Lower lobe of right lung (tissue), 2 donors: ENCODE measurements at regions not wholly inside any gene's neighbourhood (a gene's known extent, or its start where the extent isn't known, plus 50 kb on each side); places are given as distances from the start of the nearest gene placed in this dataset.
A peak's percentile ranks its signal among the peaks of the same experiment; 100 is the strongest.
"Not testable (repeated sequence)": the region's sequence is repeated elsewhere in the genome, so short reads cannot be mapped to it uniquely, and the experiment has no call there.

Source experiments
- ATAC-seq, 2 donors: fragments of 200-7000 bp; cut with Tn5 transposase; one replicate each; pipeline ENCODE4 v1.9.1; 2020 to 2022; ENCODE audit warnings: mild to moderate bottlenecking in 2 of 2, moderate library complexity in 2 of 2
- DNase-seq: peaks from one replicate; pipeline ENCODE4 v3.0.0-alpha.2; 2020
- H3K27ac ChIP-seq: fragments of 200-600 bp; one replicate; pipeline ENCODE4 v1.8.0; 2022
- H3K27me3 ChIP-seq: fragments of 200-600 bp; one replicate; pipeline ENCODE4 v1.8.0; 2022; ENCODE audit warnings: low read depth
- H3K36me3 ChIP-seq: fragments of 200-600 bp; one replicate; pipeline ENCODE4 v1.8.0; 2022; ENCODE audit warnings: mild to moderate bottlenecking
- H3K4me1 ChIP-seq: fragments of 200-600 bp; one replicate; pipeline ENCODE4 v1.8.0; 2022
- H3K4me3 ChIP-seq: fragments of 200-600 bp; one replicate; pipeline ENCODE4 v1.8.0; 2022; ENCODE audit warnings: mild to moderate bottlenecking
- H3K9me3 ChIP-seq: fragments of 200-600 bp; one replicate; pipeline ENCODE4 v1.8.0; 2022
- intact Hi-C: fragments of 100-400 bp; cut with DNase I; formaldehyde crosslinking; loops from one replicate; pipeline ENCODE4 v1.11.0; 2022
- TF ChIP-seq, protein P1 (sequence below): fragments of 200-600 bp; IDR thresholded peaks from one replicate; pipeline ENCODE4 v1.8.0; 2022; ENCODE audit warnings: antibody characterized with exemption, mild to moderate bottlenecking
- donor health status: DM: no; HTN: yes; CAD: no; lungs with severe emphysema.

- H3K4me3 ChIP-seq, result no peak overlapping the region
- no peaks in the 10 kb centered on the region for H3K27me3 ChIP-seq
- DNase-seq, result no peak
- H3K9me3 ChIP-seq, result no peaks in the 10 kb centered on the region
- intact Hi-C loops, result no loop called here
- no peaks in the 10 kb centered on the region for H3K36me3 ChIP-seq
- no peak overlapping the region for H3K27ac ChIP-seq
- no peaks in the 10 kb centered on the region for H3K4me1 ChIP-seq
- TF ChIP-seq, protein P1, sequence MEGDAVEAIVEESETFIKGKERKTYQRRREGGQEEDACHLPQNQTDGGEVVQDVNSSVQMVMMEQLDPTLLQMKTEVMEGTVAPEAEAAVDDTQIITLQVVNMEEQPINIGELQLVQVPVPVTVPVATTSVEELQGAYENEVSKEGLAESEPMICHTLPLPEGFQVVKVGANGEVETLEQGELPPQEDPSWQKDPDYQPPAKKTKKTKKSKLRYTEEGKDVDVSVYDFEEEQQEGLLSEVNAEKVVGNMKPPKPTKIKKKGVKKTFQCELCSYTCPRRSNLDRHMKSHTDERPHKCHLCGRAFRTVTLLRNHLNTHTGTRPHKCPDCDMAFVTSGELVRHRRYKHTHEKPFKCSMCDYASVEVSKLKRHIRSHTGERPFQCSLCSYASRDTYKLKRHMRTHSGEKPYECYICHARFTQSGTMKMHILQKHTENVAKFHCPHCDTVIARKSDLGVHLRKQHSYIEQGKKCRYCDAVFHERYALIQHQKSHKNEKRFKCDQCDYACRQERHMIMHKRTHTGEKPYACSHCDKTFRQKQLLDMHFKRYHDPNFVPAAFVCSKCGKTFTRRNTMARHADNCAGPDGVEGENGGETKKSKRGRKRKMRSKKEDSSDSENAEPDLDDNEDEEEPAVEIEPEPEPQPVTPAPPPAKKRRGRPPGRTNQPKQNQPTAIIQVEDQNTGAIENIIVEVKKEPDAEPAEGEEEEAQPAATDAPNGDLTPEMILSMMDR, result no peak
- no peak for ATAC-seq
Observed at GRCh38 chrX:93868289-93868965, 194.4 kb downstream of the FAM133A start.

GRCh38 chrX:93874554-93874953 lies 200.5 kb downstream of the FAM133A start:
- Histone ChIP-seq H3K27me3 (no peaks in the 10 kb centered on the region), H3K27ac (no peak overlapping the region), H3K4me3 (no peak overlapping the region), H3K9me3 (no peaks in the 10 kb centered on the region), H3K4me1 (no peaks in the 10 kb centered on the region), H3K36me3 (no peaks in the 10 kb centered on the region)
- TF ChIP-seq, protein P1, result peak; percentile 22
- DNase-seq (no peak), ATAC-seq (peak in 1 of 2 donors; percentile 45)
- intact Hi-C loops, result no loop called here

- no peak for ATAC-seq
- TF ChIP-seq, protein P1, result no peak
- intact Hi-C loops, result no loop called here
Observed at GRCh38 chrX:93875621-93876282, 201.7 kb downstream of the FAM133A start.

GRCh38 chrX:93921041-93921440 lies 247.0 kb downstream of the FAM133A start:
- ATAC-seq, H3K27me3 ChIP-seq: not testable (repeated sequence)

More at GRCh38 chrX:93875621-93876282, 201.7 kb downstream of the FAM133A start:
- H3K4me3 ChIP-seq, result no peak overlapping the region
- H3K27ac ChIP-seq, result no peak overlapping the region
- no peaks in the 10 kb centered on the region for H3K9me3 ChIP-seq
- H3K36me3 ChIP-seq, result no peaks in the 10 kb centered on the region
- H3K27me3 ChIP-seq, result no peaks in the 10 kb centered on the region
- DNase-seq, result no peak
- no peaks in the 10 kb centered on the region for H3K4me1 ChIP-seq

DNA sequence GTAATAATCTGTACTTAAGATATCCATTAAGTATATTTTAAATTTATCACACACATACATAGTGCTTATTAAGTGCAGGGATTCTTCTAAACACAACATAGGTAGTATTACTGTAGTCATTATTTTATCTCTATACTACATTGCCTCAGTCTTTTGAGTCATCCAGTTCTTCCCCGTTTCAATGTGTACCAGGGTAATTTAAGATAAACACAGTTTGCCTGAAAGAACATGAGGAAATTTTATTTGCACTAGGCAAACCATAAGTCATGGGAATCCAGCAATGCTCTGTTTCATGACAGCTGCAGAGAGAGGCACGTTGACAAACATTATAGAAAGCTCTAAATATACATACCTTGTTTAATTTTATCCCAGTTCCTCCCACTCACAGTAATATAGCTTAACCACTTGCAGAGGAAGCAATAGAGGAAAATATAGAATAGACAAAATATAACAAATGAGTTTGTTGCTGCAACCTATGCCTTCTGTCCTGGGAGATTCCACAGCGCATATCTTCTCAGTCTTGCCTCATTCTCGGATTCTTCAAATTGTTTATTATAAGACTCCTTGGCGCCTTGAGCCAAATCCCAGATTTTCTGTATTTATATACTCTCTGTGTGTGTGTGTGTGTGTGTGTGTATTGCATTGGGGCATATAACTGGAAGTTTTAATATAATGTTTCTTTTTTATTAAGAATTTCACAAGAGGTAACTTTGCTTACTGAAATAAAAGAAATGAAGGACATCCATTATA lies 258.6 kb downstream of the FAM133A start:
- Histone ChIP-seq H3K4me3 (no peak overlapping the region), H3K9me3 (no peaks in the 10 kb centered on the region), H3K4me1 (no peaks in the 10 kb centered on the region), H3K36me3 (no peaks in the 10 kb centered on the region), H3K27me3 (no peaks in the 10 kb centered on the region), H3K27ac (no peak overlapping the region)
- TF ChIP-seq, protein P1, result no peak
- intact Hi-C loops, result no loop called here
- DNase-seq (no peak), ATAC-seq (no peak)

More at GRCh38 chrX:93921041-93921440, 247.0 kb downstream of the FAM133A start:
- H3K4me1 ChIP-seq, intact Hi-C loops, H3K9me3 ChIP-seq, DNase-seq, H3K4me3 ChIP-seq, H3K36me3 ChIP-seq, H3K27ac ChIP-seq: not testable (repeated sequence)
